Neural progenitor cell (in vitro differentiated cells): ENCODE measurements at regions not wholly inside any gene's neighbourhood (a gene's known extent, or its start where the extent isn't known, plus 50 kb on each side); places are given as distances from the start of the nearest gene placed in this dataset.

Experiments
- EZH2 ChIP-seq: fragments of 200-600 bp; sonication (generic); IDR thresholded peaks from 2 replicates; pipeline ENCODE4 v1.6.1; 2017; ENCODE audit warnings: antibody characterized with exemption, mild to moderate bottlenecking, moderate library complexity
- EZH2phosphoT487 ChIP-seq: fragments of 200-600 bp; sonication (generic); IDR thresholded peaks from 2 replicates; pipeline ENCODE4 v1.6.1; 2017; ENCODE audit warnings: antibody characterized with exemption
- TF ChIP-seq, protein P1 (sequence below): fragments of 200-600 bp; sonication (generic); IDR thresholded peaks from 2 replicates; pipeline ENCODE4 v1.5.1; 2017; ENCODE audit warnings: antibody characterized with exemption, mild to moderate bottlenecking

DNA sequence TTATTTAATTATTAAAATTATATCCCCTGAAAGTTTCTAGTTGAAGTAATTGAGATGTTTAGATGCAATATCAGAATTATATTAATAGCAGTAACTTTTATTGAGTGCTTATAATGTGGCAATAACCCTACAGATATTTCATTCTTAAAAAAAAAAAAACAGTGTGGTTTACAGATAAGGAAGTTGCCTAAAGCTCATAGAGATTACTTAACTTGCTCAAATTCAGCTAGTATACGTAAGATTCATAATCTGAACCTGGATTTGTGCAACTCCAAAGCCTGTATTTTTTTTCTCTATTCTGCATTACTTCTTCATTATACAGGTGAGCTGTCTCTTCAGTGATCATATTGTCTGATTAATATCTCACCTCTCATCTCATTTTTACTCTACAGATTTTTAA is 156.0 kb upstream of the PTBP2 start:
- TF ChIP-seq EZH2 (no peak), EZH2phosphoT487 (no peak)
- TF ChIP-seq, protein P1, sequence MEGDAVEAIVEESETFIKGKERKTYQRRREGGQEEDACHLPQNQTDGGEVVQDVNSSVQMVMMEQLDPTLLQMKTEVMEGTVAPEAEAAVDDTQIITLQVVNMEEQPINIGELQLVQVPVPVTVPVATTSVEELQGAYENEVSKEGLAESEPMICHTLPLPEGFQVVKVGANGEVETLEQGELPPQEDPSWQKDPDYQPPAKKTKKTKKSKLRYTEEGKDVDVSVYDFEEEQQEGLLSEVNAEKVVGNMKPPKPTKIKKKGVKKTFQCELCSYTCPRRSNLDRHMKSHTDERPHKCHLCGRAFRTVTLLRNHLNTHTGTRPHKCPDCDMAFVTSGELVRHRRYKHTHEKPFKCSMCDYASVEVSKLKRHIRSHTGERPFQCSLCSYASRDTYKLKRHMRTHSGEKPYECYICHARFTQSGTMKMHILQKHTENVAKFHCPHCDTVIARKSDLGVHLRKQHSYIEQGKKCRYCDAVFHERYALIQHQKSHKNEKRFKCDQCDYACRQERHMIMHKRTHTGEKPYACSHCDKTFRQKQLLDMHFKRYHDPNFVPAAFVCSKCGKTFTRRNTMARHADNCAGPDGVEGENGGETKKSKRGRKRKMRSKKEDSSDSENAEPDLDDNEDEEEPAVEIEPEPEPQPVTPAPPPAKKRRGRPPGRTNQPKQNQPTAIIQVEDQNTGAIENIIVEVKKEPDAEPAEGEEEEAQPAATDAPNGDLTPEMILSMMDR: no peak
